Stomach (tissue), 4 donors: ENCODE measurements at regions not wholly inside any gene's neighbourhood (a gene's known extent, or its start where the extent isn't known, plus 50 kb on each side); places are given as distances from the start of the nearest gene placed in this dataset.

Experiments used
- POLR2AphosphoS5 ChIP-seq, 3 donors: sonication (generic); formaldehyde crosslinking; IDR thresholded peaks; one replicate each; pipeline ENCODE4 v1.6.1; 2016; ENCODE audit warnings: antibody characterized with exemption in 3 of 3
- TF ChIP-seq, protein P1 (sequence below), 7 experiments: fragments of 450-650 bp in 4 of 7; fragments of 200-600 bp in 3 of 7; sonication (generic) in 3 of 7; IDR thresholded peaks; one replicate each; pipeline ENCODE4 v1.5.1; 2016 to 2019; ENCODE audit warnings: antibody characterized with exemption in 7 of 7, control low read depth in 2 of 7, mild to moderate bottlenecking in 1 of 7

DNA sequence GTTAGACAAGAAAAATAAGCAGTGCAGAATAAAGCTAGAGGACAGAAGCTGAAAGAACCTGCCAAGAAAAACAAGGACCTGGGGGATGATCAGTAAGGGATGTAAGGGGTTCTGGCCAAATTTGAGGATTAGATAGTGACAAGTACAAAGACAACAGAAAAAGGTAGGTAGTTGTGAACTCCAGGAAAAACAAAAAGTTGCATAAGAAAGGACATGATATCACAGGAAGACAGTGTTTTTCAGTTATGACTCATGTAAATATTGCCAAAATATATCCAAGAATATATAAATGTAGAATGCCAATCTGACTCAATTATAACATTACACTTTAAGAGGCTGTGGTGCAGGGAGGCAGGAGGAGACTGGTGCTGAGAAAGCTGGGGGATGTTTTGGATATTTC lies 209.8 kb upstream of the SH3BP4 start:
- TF ChIP-seq POLR2AphosphoS5 (IDR thresholded peaks at IDR 0.05) = no peak
- TF ChIP-seq, protein P1, sequence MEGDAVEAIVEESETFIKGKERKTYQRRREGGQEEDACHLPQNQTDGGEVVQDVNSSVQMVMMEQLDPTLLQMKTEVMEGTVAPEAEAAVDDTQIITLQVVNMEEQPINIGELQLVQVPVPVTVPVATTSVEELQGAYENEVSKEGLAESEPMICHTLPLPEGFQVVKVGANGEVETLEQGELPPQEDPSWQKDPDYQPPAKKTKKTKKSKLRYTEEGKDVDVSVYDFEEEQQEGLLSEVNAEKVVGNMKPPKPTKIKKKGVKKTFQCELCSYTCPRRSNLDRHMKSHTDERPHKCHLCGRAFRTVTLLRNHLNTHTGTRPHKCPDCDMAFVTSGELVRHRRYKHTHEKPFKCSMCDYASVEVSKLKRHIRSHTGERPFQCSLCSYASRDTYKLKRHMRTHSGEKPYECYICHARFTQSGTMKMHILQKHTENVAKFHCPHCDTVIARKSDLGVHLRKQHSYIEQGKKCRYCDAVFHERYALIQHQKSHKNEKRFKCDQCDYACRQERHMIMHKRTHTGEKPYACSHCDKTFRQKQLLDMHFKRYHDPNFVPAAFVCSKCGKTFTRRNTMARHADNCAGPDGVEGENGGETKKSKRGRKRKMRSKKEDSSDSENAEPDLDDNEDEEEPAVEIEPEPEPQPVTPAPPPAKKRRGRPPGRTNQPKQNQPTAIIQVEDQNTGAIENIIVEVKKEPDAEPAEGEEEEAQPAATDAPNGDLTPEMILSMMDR (IDR thresholded peaks at IDR 0.05) = no peak
